Esophagus muscularis mucosa (tissue), 4 donors: ENCODE measurements at regions not wholly inside any gene's neighbourhood (a gene's known extent, or its start where the extent isn't known, plus 50 kb on each side); places are given as distances from the start of the nearest gene placed in this dataset.

Experiments used
- EP300 ChIP-seq: sonication (generic); formaldehyde crosslinking; IDR thresholded peaks from one replicate; pipeline ENCODE4 v1.6.1; 2017; ENCODE audit warnings: antibody characterized with exemption
- POLR2AphosphoS5 ChIP-seq, 2 donors: sonication (generic); formaldehyde crosslinking; IDR thresholded peaks; one replicate each; pipeline ENCODE4 v1.6.1; 2017; ENCODE audit warnings: antibody characterized with exemption in 2 of 2
- TF ChIP-seq, protein P1 (sequence below), 3 experiments: fragments of 200-600 bp in 2 of 3; fragments of 450-650 bp in 1 of 3; sonication (generic) in 2 of 3; IDR thresholded peaks; one replicate each; pipeline ENCODE4 v1.5.1; 2017 to 2019; ENCODE audit warnings: antibody characterized with exemption in 3 of 3, mild to moderate bottlenecking in 2 of 3, moderate library complexity in 1 of 3

DNA sequence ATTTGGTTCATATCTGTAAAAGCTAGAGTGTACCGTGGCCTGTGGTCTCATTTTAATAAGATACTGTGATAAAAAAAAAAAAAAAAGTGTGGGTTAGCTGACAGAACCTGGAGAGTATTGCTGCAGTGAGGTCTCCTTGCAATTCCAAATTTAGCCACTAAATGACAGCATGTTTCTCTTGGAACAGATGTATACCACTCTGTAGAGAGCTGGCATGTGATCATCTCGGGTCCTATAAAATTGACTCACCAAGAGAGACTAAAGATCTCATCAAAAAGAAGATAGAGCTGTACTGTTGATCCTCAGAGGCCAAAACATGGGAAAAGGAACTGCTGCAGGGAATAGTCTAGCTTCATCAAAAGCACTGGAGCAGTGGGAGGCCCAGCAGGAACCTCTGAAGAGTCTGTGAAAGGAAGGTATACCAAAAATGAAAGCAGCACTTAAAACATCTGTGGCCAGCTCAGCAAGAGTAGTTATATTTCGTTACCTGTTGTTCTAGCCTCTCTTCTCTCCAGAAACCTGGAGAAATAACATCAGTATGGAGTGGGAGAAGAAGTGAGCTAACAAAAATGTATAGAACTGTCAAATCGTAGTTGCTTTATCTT, 826.8 kb downstream of the EFNA5 start:
- TF ChIP-seq, protein P1, sequence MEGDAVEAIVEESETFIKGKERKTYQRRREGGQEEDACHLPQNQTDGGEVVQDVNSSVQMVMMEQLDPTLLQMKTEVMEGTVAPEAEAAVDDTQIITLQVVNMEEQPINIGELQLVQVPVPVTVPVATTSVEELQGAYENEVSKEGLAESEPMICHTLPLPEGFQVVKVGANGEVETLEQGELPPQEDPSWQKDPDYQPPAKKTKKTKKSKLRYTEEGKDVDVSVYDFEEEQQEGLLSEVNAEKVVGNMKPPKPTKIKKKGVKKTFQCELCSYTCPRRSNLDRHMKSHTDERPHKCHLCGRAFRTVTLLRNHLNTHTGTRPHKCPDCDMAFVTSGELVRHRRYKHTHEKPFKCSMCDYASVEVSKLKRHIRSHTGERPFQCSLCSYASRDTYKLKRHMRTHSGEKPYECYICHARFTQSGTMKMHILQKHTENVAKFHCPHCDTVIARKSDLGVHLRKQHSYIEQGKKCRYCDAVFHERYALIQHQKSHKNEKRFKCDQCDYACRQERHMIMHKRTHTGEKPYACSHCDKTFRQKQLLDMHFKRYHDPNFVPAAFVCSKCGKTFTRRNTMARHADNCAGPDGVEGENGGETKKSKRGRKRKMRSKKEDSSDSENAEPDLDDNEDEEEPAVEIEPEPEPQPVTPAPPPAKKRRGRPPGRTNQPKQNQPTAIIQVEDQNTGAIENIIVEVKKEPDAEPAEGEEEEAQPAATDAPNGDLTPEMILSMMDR (IDR thresholded peaks at IDR 0.05): peak in 1 of 3 experiments; percentile 12
- no peak for TF ChIP-seq EP300
- no peak for TF ChIP-seq POLR2AphosphoS5 (IDR thresholded peaks at IDR 0.05)
